ENCODE measurements at regions not wholly inside any gene's neighbourhood (a gene's known extent, or its start where the extent isn't known, plus 50 kb on each side); places are given as distances from the start of the nearest gene placed in this dataset.
"Not testable (repeated sequence)": the region's sequence is repeated elsewhere in the genome, so short reads cannot be mapped to it uniquely, and the experiment has no call there.

- not testable (repeated sequence) for BruUV-seq (replicated peaks); ATAC-seq
Measured at GRCh38 chr10:4394455-4394854, 431.6 kb upstream of the AKR1E2 start.

DNA sequence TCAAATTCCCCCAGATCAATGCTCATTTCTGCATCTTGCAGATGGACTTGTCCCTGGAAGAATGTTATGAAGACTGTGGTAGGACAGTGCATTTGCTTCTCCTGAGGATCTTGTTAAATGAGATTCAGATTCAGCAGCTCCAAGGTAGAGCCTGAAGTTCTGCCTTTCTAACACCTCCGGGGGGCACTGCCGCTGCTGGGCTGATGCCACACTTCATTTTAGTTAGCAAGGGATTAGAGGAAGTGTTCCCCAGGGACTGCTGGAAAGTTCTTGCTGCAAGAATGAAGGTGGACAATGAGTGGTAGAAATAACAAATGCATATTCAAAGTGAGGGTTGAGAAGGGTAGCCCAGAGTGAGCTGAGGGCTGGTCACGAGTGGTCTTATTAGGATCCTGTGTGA is 434.3 kb upstream of the AKR1E2 start:
- Histone ChIP-seq H3K27ac (ENCODE audit: extremely low read depth, low read depth, low read length) (no peak overlapping the region), H3K27me3 (ENCODE audit: control insufficient read depth in 2 of 2, insufficient read depth in 2 of 2, low read length in 2 of 2) (peaks cover 0 to 5% of the 10 kb centered on the region in 2 experiments; a peak in 1 of 5 replicates), H3K4me1 (replicated peaks in 1 of 2; ENCODE audit: control insufficient read depth in 2 of 2, insufficient read depth in 2 of 2, low read length in 2 of 2) (no peaks in the 10 kb centered on the region), H3K9me1 (ENCODE audit: control insufficient read depth, insufficient read depth, low read length) (no peaks in the 10 kb centered on the region), H3K79me2 (ENCODE audit: control insufficient read depth, insufficient read depth, low read length) (no peaks in the 10 kb centered on the region), H3K9ac (ENCODE audit: insufficient read depth in 1 of 2, low read depth in 2 of 2, low read length in 2 of 2) (no peak overlapping the region), H2AFZ (ENCODE audit: low read depth, low read length) (no peak overlapping the region), H3K9me3 (replicated peaks; ENCODE audit: control insufficient read depth, insufficient read depth, low read depth, low read length) (no peaks in the 10 kb centered on the region), H3K4me3 (no peak overlapping the region), H3K36me3 (ENCODE audit: control insufficient read depth, insufficient read depth, low read length) (no peaks in the 10 kb centered on the region), H4K20me1 (replicated peaks; ENCODE audit: control insufficient read depth, insufficient read depth, low read length) (no peaks in the 10 kb centered on the region), H3K4me2 (ENCODE audit: insufficient read depth, low read length) (no peak overlapping the region)
- no peak for FAIRE-seq
- BruUV-seq (replicated peaks) = no TSS peak
- ATAC-seq = no peak
- intact Hi-C loops (cut with micrococcal nuclease) (no loop called here), in situ Hi-C loops (cut with MboI) (no loop called here)
- ChIA-PET CTCF (ENCODE audit: low intra/inter-chr PET ratio) (no interaction called here), POLR2A (no interaction called here)
- DNase-seq (ENCODE audit: extremely low read depth in 1 of 4, low spot score in 3 of 4) = no peak
- WGBS (ENCODE audit: insufficient coverage, low coverage, missing lambda C conversion rate) = 0% methylated on average over 3 of the region's 3 CpGs
- TF ChIP-seq, protein P1, sequence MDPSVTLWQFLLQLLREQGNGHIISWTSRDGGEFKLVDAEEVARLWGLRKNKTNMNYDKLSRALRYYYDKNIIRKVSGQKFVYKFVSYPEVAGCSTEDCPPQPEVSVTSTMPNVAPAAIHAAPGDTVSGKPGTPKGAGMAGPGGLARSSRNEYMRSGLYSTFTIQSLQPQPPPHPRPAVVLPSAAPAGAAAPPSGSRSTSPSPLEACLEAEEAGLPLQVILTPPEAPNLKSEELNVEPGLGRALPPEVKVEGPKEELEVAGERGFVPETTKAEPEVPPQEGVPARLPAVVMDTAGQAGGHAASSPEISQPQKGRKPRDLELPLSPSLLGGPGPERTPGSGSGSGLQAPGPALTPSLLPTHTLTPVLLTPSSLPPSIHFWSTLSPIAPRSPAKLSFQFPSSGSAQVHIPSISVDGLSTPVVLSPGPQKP (CRISPR knock-in tag; IDR thresholded peaks at IDR 0.05) = no peak
- TF ChIP-seq THAP12 (CRISPR knock-in tag; IDR thresholded peaks at IDR 0.05) = no peak
- TF ChIP-seq, protein P2, sequence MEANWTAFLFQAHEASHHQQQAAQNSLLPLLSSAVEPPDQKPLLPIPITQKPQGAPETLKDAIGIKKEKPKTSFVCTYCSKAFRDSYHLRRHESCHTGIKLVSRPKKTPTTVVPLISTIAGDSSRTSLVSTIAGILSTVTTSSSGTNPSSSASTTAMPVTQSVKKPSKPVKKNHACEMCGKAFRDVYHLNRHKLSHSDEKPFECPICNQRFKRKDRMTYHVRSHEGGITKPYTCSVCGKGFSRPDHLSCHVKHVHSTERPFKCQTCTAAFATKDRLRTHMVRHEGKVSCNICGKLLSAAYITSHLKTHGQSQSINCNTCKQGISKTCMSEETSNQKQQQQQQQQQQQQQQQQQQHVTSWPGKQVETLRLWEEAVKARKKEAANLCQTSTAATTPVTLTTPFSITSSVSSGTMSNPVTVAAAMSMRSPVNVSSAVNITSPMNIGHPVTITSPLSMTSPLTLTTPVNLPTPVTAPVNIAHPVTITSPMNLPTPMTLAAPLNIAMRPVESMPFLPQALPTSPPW (CRISPR knock-in tag; IDR thresholded peaks at IDR 0.05) = no peak
- no peak for TF ChIP-seq PRMT5 (CRISPR knock-in tag; IDR thresholded peaks at IDR 0.05)
- no peak for TF ChIP-seq ZNF668 (CRISPR knock-in tag; IDR thresholded peaks at IDR 0.05)
- no peak for TF ChIP-seq IRF1 (CRISPR knock-in tag; IDR thresholded peaks at IDR 0.05; ENCODE audit: borderline replicate concordance)

More at GRCh38 chr10:4394455-4394854, 431.6 kb upstream of the AKR1E2 start:
- H2AFZ ChIP-seq (ENCODE audit: low read depth, low read length); H3K79me2 ChIP-seq (ENCODE audit: control insufficient read depth, insufficient read depth, low read length); H3K4me2 ChIP-seq (ENCODE audit: insufficient read depth, low read length); H3K36me3 ChIP-seq (ENCODE audit: control insufficient read depth, insufficient read depth, low read length); H3K27ac ChIP-seq (ENCODE audit: extremely low read depth, low read depth, low read length); H3K27me3 ChIP-seq (ENCODE audit: control insufficient read depth in 2 of 2, insufficient read depth in 2 of 2, low read length in 2 of 2); H4K20me1 ChIP-seq (replicated peaks; ENCODE audit: control insufficient read depth, insufficient read depth, low read length); intact Hi-C loops (cut with micrococcal nuclease); H3K9me3 ChIP-seq (replicated peaks; ENCODE audit: control insufficient read depth, insufficient read depth, low read depth, low read length); H3K9ac ChIP-seq (ENCODE audit: insufficient read depth in 1 of 2, low read depth in 2 of 2, low read length in 2 of 2); H3K4me1 ChIP-seq (replicated peaks in 1 of 2; ENCODE audit: control insufficient read depth in 2 of 2, insufficient read depth in 2 of 2, low read length in 2 of 2); POLR2A ChIA-PET; H3K9me1 ChIP-seq (ENCODE audit: control insufficient read depth, insufficient read depth, low read length); H3K4me3 ChIP-seq; DNase-seq (ENCODE audit: extremely low read depth in 1 of 4, low spot score in 3 of 4); in situ Hi-C loops (cut with MboI); CTCF ChIA-PET (ENCODE audit: low intra/inter-chr PET ratio); FAIRE-seq: not testable (repeated sequence)
- 0% methylated on average over 3 of the region's 3 CpGs for WGBS (ENCODE audit: insufficient coverage, low coverage, missing lambda C conversion rate)

Data from K562 (cell line).